HEK293 (cell line): ENCODE measurements at regions not wholly inside any gene's neighbourhood (a gene's known extent, or its start where the extent isn't known, plus 50 kb on each side); places are given as distances from the start of the nearest gene placed in this dataset.

Experiments used
- CTCF ChIA-PET: fragments of 350-600 bp; formaldehyde crosslinking; extraction: SDS; loops from one replicate; lab custom pipeline; 2021; ENCODE audit warnings: antibody characterized with exemption; lab: Yijun Ruan, JAX
- POLR2A ChIA-PET: fragments of 300-600 bp; formaldehyde crosslinking; extraction: SDS; loops from one replicate; lab custom pipeline; 2020; ENCODE audit warnings: antibody characterized with exemption, inconsistent platforms; lab: Yijun Ruan, JAX
- H3K27ac ChIP-seq: fragments of 200-500 bp; sonication (Bioruptor generic); 2 replicates; pipeline ENCODE4 v1.5.1; 2014; ENCODE audit warnings: low read depth, low read length, control low read depth, inconsistent platforms; ENCODE audit errors: extremely low read depth
- H3K36me3 ChIP-seq, 2 experiments: fragments of 200-500 bp in 1 of 2; sonication (Bioruptor generic) in 1 of 2; 1 replicate in 1 of 2; 2 replicates in 1 of 2; pipeline ENCODE4 v1.5.1; 2014 to 2017; ENCODE audit warnings: inconsistent platforms in 2 of 2, low read length in 2 of 2; ENCODE audit not compliant: control insufficient read depth in 2 of 2, insufficient read depth in 1 of 2
- H3K4me1 ChIP-seq: fragments of 200-500 bp; sonication (Bioruptor generic); 2 replicates; pipeline ENCODE4 v1.5.1; 2014; ENCODE audit warnings: mild to moderate bottlenecking, low read length, inconsistent platforms; ENCODE audit not compliant: control insufficient read depth, insufficient read depth
- H3K4me3 ChIP-seq: 2 replicates; pipeline ENCODE4 v1.5.1; 2011; ENCODE audit warnings: low read depth, mild to moderate bottlenecking, control low read depth, low read length, moderate library complexity
- H3K9me3 ChIP-seq: fragments of 200-500 bp; sonication (Bioruptor generic); 2 replicates; pipeline ENCODE4 v1.5.1; 2014; ENCODE audit warnings: low read depth, low read length, inconsistent platforms; ENCODE audit not compliant: control insufficient read depth, insufficient read depth
- AEBP2 ChIP-seq: fragments of 450-650 bp; formaldehyde crosslinking; IDR thresholded peaks from 2 replicates; pipeline ENCODE4 v1.5.1; 2016; ENCODE audit warnings: missing biosample characterization, missing genetic modification characterization, borderline replicate concordance
- BCL6B ChIP-seq: fragments of 450-650 bp; formaldehyde crosslinking; IDR thresholded peaks from 2 replicates; pipeline ENCODE4 v1.5.1; 2017; ENCODE audit warnings: missing biosample characterization, missing genetic modification characterization
- EGR2 ChIP-seq: fragments of 450-650 bp; formaldehyde crosslinking; IDR thresholded peaks from 2 replicates; pipeline ENCODE4 v1.5.1; 2016; ENCODE audit warnings: low read depth, missing biosample characterization, missing genetic modification characterization
- FEZF1 ChIP-seq: fragments of 450-650 bp; formaldehyde crosslinking; IDR thresholded peaks from 2 replicates; pipeline ENCODE4 v1.5.1; 2016; ENCODE audit warnings: missing biosample characterization, missing genetic modification characterization
- HIC1 ChIP-seq: fragments of 450-650 bp; formaldehyde crosslinking; IDR thresholded peaks from 2 replicates; pipeline ENCODE4 v1.5.1; 2016; ENCODE audit warnings: missing biosample characterization, missing genetic modification characterization
- KLF10 ChIP-seq: fragments of 450-650 bp; IDR thresholded peaks from 2 replicates; pipeline ENCODE4 v1.5.1; 2018; ENCODE audit warnings: missing biosample characterization, mild to moderate bottlenecking, missing genetic modification characterization
- KLF8 ChIP-seq: fragments of 450-650 bp; formaldehyde crosslinking; IDR thresholded peaks from 2 replicates; pipeline ENCODE4 v1.5.1; 2016; ENCODE audit warnings: missing biosample characterization, missing genetic modification characterization
- SP3 ChIP-seq: fragments of 450-650 bp; formaldehyde crosslinking; IDR thresholded peaks from 2 replicates; pipeline ENCODE4 v1.5.1; 2016; ENCODE audit warnings: missing biosample characterization, missing genetic modification characterization
- ZIC2 ChIP-seq: fragments of 450-650 bp; formaldehyde crosslinking; IDR thresholded peaks from 2 replicates; pipeline ENCODE4 v1.5.1; 2016; ENCODE audit warnings: missing biosample characterization, missing genetic modification characterization
- ZNF157 ChIP-seq: fragments of 450-650 bp; formaldehyde crosslinking; IDR thresholded peaks from 2 replicates; pipeline ENCODE4 v1.5.1; 2016; ENCODE audit warnings: missing biosample characterization, missing genetic modification characterization
- ZNF18 ChIP-seq: fragments of 450-650 bp; formaldehyde crosslinking; IDR thresholded peaks from 2 replicates; pipeline ENCODE4 v1.5.1; 2016; ENCODE audit warnings: missing biosample characterization, missing genetic modification characterization
- ZNF366 ChIP-seq: fragments of 450-650 bp; formaldehyde crosslinking; conservative IDR thresholded peaks from 2 replicates; pipeline ENCODE4 v1.5.1; 2016; ENCODE audit warnings: missing biosample characterization, missing genetic modification characterization
- ZNF391 ChIP-seq: fragments of 450-650 bp; formaldehyde crosslinking; IDR thresholded peaks from 2 replicates; pipeline ENCODE4 v1.5.1; 2016; ENCODE audit warnings: low read depth, missing biosample characterization, missing genetic modification characterization, borderline replicate concordance
- ZNF473 ChIP-seq: fragments of 450-650 bp; formaldehyde crosslinking; IDR thresholded peaks from 2 replicates; pipeline ENCODE4 v1.5.1; 2017; ENCODE audit warnings: missing biosample characterization, missing genetic modification characterization
- ZNF529 ChIP-seq: fragments of 450-650 bp; formaldehyde crosslinking; IDR thresholded peaks from 2 replicates; pipeline ENCODE4 v1.5.1; 2017; ENCODE audit warnings: missing genetic modification characterization, missing biosample characterization; ENCODE audit not compliant: insufficient replicate concordance
- ZNF530 ChIP-seq: fragments of 450-650 bp; formaldehyde crosslinking; IDR thresholded peaks from 2 replicates; pipeline ENCODE4 v1.5.1; 2016; ENCODE audit warnings: low read depth, missing biosample characterization, missing genetic modification characterization
- ZNF555 ChIP-seq: fragments of 450-650 bp; formaldehyde crosslinking; conservative IDR thresholded peaks from 2 replicates; pipeline ENCODE4 v1.5.1; 2017; ENCODE audit warnings: missing biosample characterization, mild to moderate bottlenecking, missing genetic modification characterization, inconsistent platforms
- ZNF560 ChIP-seq: fragments of 450-650 bp; formaldehyde crosslinking; IDR thresholded peaks from 2 replicates; pipeline ENCODE4 v1.5.1; 2017; ENCODE audit warnings: missing biosample characterization, missing genetic modification characterization, borderline replicate concordance
- ZNF561 ChIP-seq: fragments of 450-650 bp; IDR thresholded peaks from 2 replicates; pipeline ENCODE4 v1.5.1; 2018; ENCODE audit warnings: missing biosample characterization, missing genetic modification characterization, borderline replicate concordance
- ZNF629 ChIP-seq: fragments of 450-650 bp; formaldehyde crosslinking; IDR thresholded peaks from 2 replicates; pipeline ENCODE4 v1.5.1; 2017; ENCODE audit warnings: missing biosample characterization, missing genetic modification characterization
- ZNF692 ChIP-seq: fragments of 450-650 bp; formaldehyde crosslinking; IDR thresholded peaks from 2 replicates; pipeline ENCODE4 v1.5.1; 2016; ENCODE audit warnings: missing biosample characterization, missing genetic modification characterization
- ZNF785 ChIP-seq: fragments of 450-650 bp; formaldehyde crosslinking; IDR thresholded peaks from 2 replicates; pipeline ENCODE4 v1.5.1; 2016; ENCODE audit warnings: missing biosample characterization, missing genetic modification characterization
- TF ChIP-seq, protein P1 (sequence below): fragments of 450-650 bp; formaldehyde crosslinking; conservative IDR thresholded peaks from 2 replicates; pipeline ENCODE4 v1.5.1; 2016; ENCODE audit warnings: low read depth, missing biosample characterization, missing genetic modification characterization

DNA sequence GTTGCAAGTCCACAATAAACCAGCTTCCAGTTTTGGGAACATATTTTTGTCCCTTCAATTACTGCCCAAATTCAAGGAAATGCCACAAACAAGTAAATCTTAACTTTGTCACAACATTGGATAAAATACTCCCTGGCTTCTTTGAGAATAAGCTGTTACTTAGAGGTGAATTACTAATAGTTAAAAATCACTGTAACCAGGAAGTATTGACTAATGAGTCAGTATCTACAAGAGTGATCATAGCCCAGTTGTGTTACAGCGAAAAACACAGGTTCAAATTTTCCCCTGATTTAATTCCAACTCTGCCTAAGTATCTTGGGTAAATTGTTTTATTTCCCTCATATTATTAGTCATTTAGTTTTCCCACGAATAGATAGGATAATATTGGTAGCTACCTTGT lies 291.2 kb upstream of the PPARGC1A start:
- no peak overlapping the region for H3K4me3 ChIP-seq
- CTCF ChIA-PET = no interaction called here
- H3K4me1 ChIP-seq = no peaks in the 10 kb centered on the region
- TF ChIP-seq ZNF692 (tag by site-specific recombination) = no peak
- TF ChIP-seq ZNF366 (tag by site-specific recombination) = no peak
- no peak for TF ChIP-seq ZNF555 (tag by site-specific recombination)
- TF ChIP-seq SP3 (tag by site-specific recombination) = no peak
- TF ChIP-seq, protein P1, sequence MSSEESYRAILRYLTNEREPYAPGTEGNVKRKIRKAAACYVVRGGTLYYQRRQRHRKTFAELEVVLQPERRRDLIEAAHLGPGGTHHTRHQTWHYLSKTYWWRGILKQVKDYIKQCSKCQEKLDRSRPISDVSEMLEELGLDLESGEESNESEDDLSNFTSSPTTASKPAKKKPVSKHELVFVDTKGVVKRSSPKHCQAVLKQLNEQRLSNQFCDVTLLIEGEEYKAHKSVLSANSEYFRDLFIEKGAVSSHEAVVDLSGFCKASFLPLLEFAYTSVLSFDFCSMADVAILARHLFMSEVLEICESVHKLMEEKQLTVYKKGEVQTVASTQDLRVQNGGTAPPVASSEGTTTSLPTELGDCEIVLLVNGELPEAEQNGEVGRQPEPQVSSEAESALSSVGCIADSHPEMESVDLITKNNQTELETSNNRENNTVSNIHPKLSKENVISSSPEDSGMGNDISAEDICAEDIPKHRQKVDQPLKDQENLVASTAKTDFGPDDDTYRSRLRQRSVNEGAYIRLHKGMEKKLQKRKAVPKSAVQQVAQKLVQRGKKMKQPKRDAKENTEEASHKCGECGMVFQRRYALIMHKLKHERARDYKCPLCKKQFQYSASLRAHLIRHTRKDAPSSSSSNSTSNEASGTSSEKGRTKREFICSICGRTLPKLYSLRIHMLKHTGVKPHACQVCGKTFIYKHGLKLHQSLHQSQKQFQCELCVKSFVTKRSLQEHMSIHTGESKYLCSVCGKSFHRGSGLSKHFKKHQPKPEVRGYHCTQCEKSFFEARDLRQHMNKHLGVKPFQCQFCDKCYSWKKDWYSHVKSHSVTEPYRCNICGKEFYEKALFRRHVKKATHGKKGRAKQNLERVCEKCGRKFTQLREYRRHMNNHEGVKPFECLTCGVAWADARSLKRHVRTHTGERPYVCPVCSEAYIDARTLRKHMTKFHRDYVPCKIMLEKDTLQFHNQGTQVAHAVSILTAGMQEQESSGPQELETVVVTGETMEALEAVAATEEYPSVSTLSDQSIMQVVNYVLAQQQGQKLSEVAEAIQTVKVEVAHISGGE (tag by site-specific recombination) = no peak
- no peak for TF ChIP-seq ZNF391 (tag by site-specific recombination)
- no peak for TF ChIP-seq AEBP2
- no peak for TF ChIP-seq ZNF473 (tag by site-specific recombination)
- no peak for TF ChIP-seq ZNF561 (tag by site-specific recombination)
- TF ChIP-seq ZNF18 = no peak
- TF ChIP-seq ZNF785 (tag by site-specific recombination) = no peak
- no peak for TF ChIP-seq ZNF530 (tag by site-specific recombination)
- TF ChIP-seq ZNF529 (tag by site-specific recombination) = no peak
- TF ChIP-seq ZNF629 (tag by site-specific recombination) = no peak
- TF ChIP-seq ZNF560 (tag by site-specific recombination) = no peak
- H3K27ac ChIP-seq = no peak overlapping the region
- no peaks in the 10 kb centered on the region for H3K36me3 ChIP-seq
- H3K9me3 ChIP-seq = no peaks in the 10 kb centered on the region
- POLR2A ChIA-PET = no interaction called here

- Histone ChIP-seq H3K4me3 (no peak overlapping the region), H3K4me1 (no peaks in the 10 kb centered on the region), H3K36me3 (no peaks in the 10 kb centered on the region), H3K9me3 (no peaks in the 10 kb centered on the region), H3K27ac (no peak overlapping the region)
- ChIA-PET POLR2A (no interaction called here), CTCF (no interaction called here)
- no peak for TF ChIP-seq BCL6B
- TF ChIP-seq FEZF1 (tag by site-specific recombination) = no peak
- no peak for TF ChIP-seq KLF8 (tag by site-specific recombination)
- no peak for TF ChIP-seq EGR2
- TF ChIP-seq KLF10 (tag by site-specific recombination) = no peak
- TF ChIP-seq ZNF157 (tag by site-specific recombination) = no peak
- TF ChIP-seq ZNF561 (tag by site-specific recombination) = no peak
- no peak for TF ChIP-seq HIC1 (tag by site-specific recombination)
- no peak for TF ChIP-seq ZIC2 (tag by site-specific recombination)
These were observed 290.7 kb upstream of the PPARGC1A start for GRCh38 chr4:24180586-24180985.
